ENCODE measurements at regions not wholly inside any gene's neighbourhood (a gene's known extent, or its start where the extent isn't known, plus 50 kb on each side); places are given as distances from the start of the nearest gene placed in this dataset.
"Not testable (repeated sequence)": the region's sequence is repeated elsewhere in the genome, so short reads cannot be mapped to it uniquely, and the experiment has no call there.

GRCh38 chr12:102675672-102676071, 195.3 kb upstream of the IGF1 start:
- no peak for DNase-seq (ENCODE audit: extremely low read depth, insufficient read length)

GRCh38 chr12:102673606-102674005, 193.2 kb upstream of the IGF1 start:
- Histone ChIP-seq H3K27me3 (replicated peaks; ENCODE audit: control insufficient read depth, insufficient read depth, low read length) (no peaks in the 10 kb centered on the region), H3K4me3 (replicated peaks; ENCODE audit: low read depth, low read length) (no peak overlapping the region), H3K36me3 (ENCODE audit: control insufficient read depth, insufficient read depth, low read length) (no peaks in the 10 kb centered on the region)
- DNase-seq (ENCODE audit: extremely low read depth, insufficient read length), result no peak
- no peak for TF ChIP-seq CTCF (IDR thresholded peaks at IDR 0.05; ENCODE audit: insufficient read depth, low read length, poor library complexity, severe bottlenecking)

More at GRCh38 chr12:102675672-102676071, 195.3 kb upstream of the IGF1 start:
- Histone ChIP-seq H3K36me3 (ENCODE audit: control insufficient read depth, insufficient read depth, low read length) (no peaks in the 10 kb centered on the region), H3K27me3 (replicated peaks; ENCODE audit: control insufficient read depth, insufficient read depth, low read length) (no peaks in the 10 kb centered on the region), H3K4me3 (replicated peaks; ENCODE audit: low read depth, low read length) (no peak overlapping the region)
- no peak for TF ChIP-seq CTCF (IDR thresholded peaks at IDR 0.05; ENCODE audit: insufficient read depth, low read length, poor library complexity, severe bottlenecking)

GRCh38 chr12:102672212-102672611, 191.8 kb upstream of the IGF1 start:
- DNase-seq (ENCODE audit: extremely low read depth, insufficient read length); H3K36me3 ChIP-seq (ENCODE audit: control insufficient read depth, insufficient read depth, low read length); H3K27me3 ChIP-seq (replicated peaks; ENCODE audit: control insufficient read depth, insufficient read depth, low read length); H3K4me3 ChIP-seq (replicated peaks; ENCODE audit: low read depth, low read length): not testable (repeated sequence)

GRCh38 chr12:102669056-102669455, 188.7 kb upstream of the IGF1 start:
- no peak for DNase-seq (ENCODE audit: extremely low read depth, insufficient read length)
- no peaks in the 10 kb centered on the region for H3K36me3 ChIP-seq (ENCODE audit: control insufficient read depth, insufficient read depth, low read length)
- no peaks in the 10 kb centered on the region for H3K27me3 ChIP-seq (replicated peaks; ENCODE audit: control insufficient read depth, insufficient read depth, low read length)
- no peak for TF ChIP-seq CTCF (IDR thresholded peaks at IDR 0.05; ENCODE audit: insufficient read depth, low read length, poor library complexity, severe bottlenecking)
- no peak overlapping the region for H3K4me3 ChIP-seq (replicated peaks; ENCODE audit: low read depth, low read length)

GRCh38 chr12:102666176-102666575, 185.8 kb upstream of the IGF1 start:
- H3K36me3 ChIP-seq (ENCODE audit: control insufficient read depth, insufficient read depth, low read length); H3K27me3 ChIP-seq (replicated peaks; ENCODE audit: control insufficient read depth, insufficient read depth, low read length); H3K4me3 ChIP-seq (replicated peaks; ENCODE audit: low read depth, low read length); DNase-seq (ENCODE audit: extremely low read depth, insufficient read length): not testable (repeated sequence)

- peak; percentile 24 for TF ChIP-seq CTCF (IDR thresholded peaks at IDR 0.05; ENCODE audit: insufficient read depth, low read length, poor library complexity, severe bottlenecking)
- DNase-seq (ENCODE audit: extremely low read depth, insufficient read length), result no peak
- no peaks in the 10 kb centered on the region for H3K36me3 ChIP-seq (ENCODE audit: control insufficient read depth, insufficient read depth, low read length)
- H3K27me3 ChIP-seq (replicated peaks; ENCODE audit: control insufficient read depth, insufficient read depth, low read length), result no peaks in the 10 kb centered on the region
- no peak overlapping the region for H3K4me3 ChIP-seq (replicated peaks; ENCODE audit: low read depth, low read length)
These were observed 179.0 kb upstream of the IGF1 start for GRCh38 chr12:102659200-102659911.

- DNase-seq (ENCODE audit: extremely low read depth, insufficient read length), result no peak
- no peak for TF ChIP-seq CTCF (IDR thresholded peaks at IDR 0.05; ENCODE audit: insufficient read depth, low read length, poor library complexity, severe bottlenecking)
- H3K36me3 ChIP-seq (ENCODE audit: control insufficient read depth, insufficient read depth, low read length), result no peaks in the 10 kb centered on the region
These were observed 173.0 kb upstream of the IGF1 start for GRCh38 chr12:102653406-102653805.

More at GRCh38 chr12:102653406-102653805, 173.0 kb upstream of the IGF1 start:
- Histone ChIP-seq H3K4me3 (replicated peaks; ENCODE audit: low read depth, low read length) (no peak overlapping the region), H3K27me3 (replicated peaks; ENCODE audit: control insufficient read depth, insufficient read depth, low read length) (no peaks in the 10 kb centered on the region; the same call in 1 of the 2 replicates)

Measured in GM06990 (cell line).